Trophoblast cell (in vitro differentiated cells and primary cell): ENCODE measurements at regions not wholly inside any gene's neighbourhood (a gene's known extent, or its start where the extent isn't known, plus 50 kb on each side); places are given as distances from the start of the nearest gene placed in this dataset.
A peak's percentile ranks its signal among the peaks of the same experiment; 100 is the strongest.

Source experiments
- DNase-seq, 2 donors: peaks; one replicate each; pipeline ENCODE4 v3.0.0-alpha.2; 2016
- H2AFZ ChIP-seq: 2 replicates; pipeline ENCODE4 v1.6.1; 2013; ENCODE audit warnings: low read length, moderate library complexity, mild to moderate bottlenecking; ENCODE audit not compliant: insufficient read depth, poor library complexity
- H2AK5ac ChIP-seq: 2 replicates; pipeline ENCODE4 v1.6.1; 2013; ENCODE audit warnings: mild to moderate bottlenecking, low read length
- H2BK120ac ChIP-seq: 2 replicates; pipeline ENCODE4 v1.6.1; 2013; ENCODE audit warnings: low read length, mild to moderate bottlenecking, moderate library complexity; ENCODE audit not compliant: insufficient read depth, poor library complexity
- H2BK12ac ChIP-seq: 2 replicates; pipeline ENCODE4 v1.6.1; 2013; ENCODE audit warnings: mild to moderate bottlenecking, low read length, moderate library complexity
- H2BK5ac ChIP-seq: 2 replicates; pipeline ENCODE4 v1.6.1; 2013; ENCODE audit warnings: low read length, low read depth, moderate library complexity, mild to moderate bottlenecking; ENCODE audit not compliant: poor library complexity
- H3K14ac ChIP-seq: 2 replicates; pipeline ENCODE4 v1.6.1; 2013; ENCODE audit warnings: mild to moderate bottlenecking, low read length
- H3K18ac ChIP-seq: 2 replicates; pipeline ENCODE4 v1.6.1; 2013; ENCODE audit warnings: mild to moderate bottlenecking, low read length
- H3K23ac ChIP-seq: 2 replicates; pipeline ENCODE4 v1.6.1; 2013; ENCODE audit warnings: low read length
- H3K27ac ChIP-seq: 2 replicates; pipeline ENCODE4 v1.5.1; 2013; ENCODE audit warnings: low read depth, mild to moderate bottlenecking, inconsistent platforms, low read length, moderate library complexity
- H3K27me3 ChIP-seq: 2 replicates; pipeline ENCODE4 v1.6.1; 2013; ENCODE audit warnings: inconsistent platforms, mild to moderate bottlenecking, low read length, moderate library complexity; ENCODE audit not compliant: insufficient read depth
- H3K36me3 ChIP-seq, 2 experiments: 1 replicate in 1 of 2; 2 replicates in 1 of 2; pipeline ENCODE4 v1.6.1; 2013; ENCODE audit warnings: low read length in 2 of 2, mild to moderate bottlenecking in 2 of 2, moderate library complexity in 1 of 2; ENCODE audit not compliant: insufficient read depth in 2 of 2, control insufficient read depth in 1 of 2
- H3K4ac ChIP-seq: 2 replicates; pipeline ENCODE4 v1.6.1; 2013; ENCODE audit warnings: low read depth, mild to moderate bottlenecking, low read length, moderate library complexity
- H3K4me1 ChIP-seq, 2 experiments: 1 replicate in 1 of 2; 2 replicates in 1 of 2; pipeline ENCODE4 v1.6.1; 2013; ENCODE audit warnings: low read length in 2 of 2, mild to moderate bottlenecking in 2 of 2, moderate library complexity in 1 of 2; ENCODE audit not compliant: insufficient read depth in 2 of 2, control insufficient read depth in 1 of 2
- H3K4me2 ChIP-seq: 2 replicates; pipeline ENCODE4 v1.6.1; 2013; ENCODE audit warnings: inconsistent platforms, mild to moderate bottlenecking, low read length, moderate library complexity
- H3K4me3 ChIP-seq: 2 replicates; pipeline ENCODE4 v1.5.1; 2013; ENCODE audit warnings: mild to moderate bottlenecking, low read depth, low read length, inconsistent platforms
- H3K79me1 ChIP-seq: one replicate; pipeline ENCODE4 v1.6.1; 2013; ENCODE audit warnings: low read length
- H3K79me2 ChIP-seq: 2 replicates; pipeline ENCODE4 v1.6.1; 2013; ENCODE audit warnings: low read length, mild to moderate bottlenecking; ENCODE audit not compliant: control insufficient read depth, insufficient read depth, poor library complexity
- H3K9ac ChIP-seq: 2 replicates; pipeline ENCODE4 v1.6.1; 2013; ENCODE audit warnings: mild to moderate bottlenecking, low read length
- H3K9me3 ChIP-seq: 2 replicates; pipeline ENCODE4 v1.6.1; 2013; ENCODE audit warnings: low read depth, mild to moderate bottlenecking, control low read depth, inconsistent platforms, low read length; ENCODE audit not compliant: insufficient read depth
- H4K12ac ChIP-seq: 2 replicates; pipeline ENCODE4 v1.6.1; 2013; ENCODE audit warnings: low read depth, mild to moderate bottlenecking, low read length, moderate library complexity
- H4K8ac ChIP-seq: 2 replicates; pipeline ENCODE4 v1.6.1; 2013; ENCODE audit warnings: low read depth, mild to moderate bottlenecking, low read length, moderate library complexity
- H4K91ac ChIP-seq: one replicate; pipeline ENCODE4 v1.6.1; 2013; ENCODE audit warnings: low read depth, mild to moderate bottlenecking, low read length, moderate library complexity
- WGBS: extraction: QIAGEN DNeasy Blood & Tissue Kit; methylation state at CpG from one replicate; pipeline ENCODE4 v1.1.7; 2013; ENCODE audit warnings: missing lambda C conversion rate; ENCODE audit not compliant: insufficient read length, insufficient coverage; ENCODE audit errors: extremely low coverage; 5-methylcytosine and 5-hydroxymethylcytosine counted together

DNA sequence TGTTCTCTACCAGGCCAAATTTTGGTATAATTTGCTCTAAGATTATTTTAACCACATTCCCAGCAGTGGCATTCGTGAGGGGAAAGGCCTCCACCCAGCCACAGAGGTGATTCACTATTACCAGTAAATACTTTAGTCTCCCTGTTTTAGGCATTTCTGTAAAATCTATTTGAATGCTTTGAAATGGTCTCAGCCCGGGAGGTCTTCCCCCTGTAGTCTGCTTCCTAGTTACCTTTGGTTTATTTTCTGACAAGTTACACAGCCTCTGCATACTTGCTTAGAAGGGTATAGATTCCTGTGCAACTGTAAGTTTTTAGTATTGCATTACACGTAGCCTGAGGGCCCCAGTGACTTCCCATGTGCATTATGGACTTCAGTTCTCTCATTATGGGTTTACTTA is 248.7 kb downstream of the C6orf118 start:
- H4K8ac ChIP-seq, result no peak overlapping the region
- no peak overlapping the region for H3K9ac ChIP-seq
- peak; percentile 82 to 92 for DNase-seq
- H4K12ac ChIP-seq, result no peak overlapping the region
- H3K14ac ChIP-seq, result no peak overlapping the region
- WGBS, result no CpG with 5 or more reads among the region's 3 CpGs
- H3K4ac ChIP-seq, result no peak overlapping the region
- H2BK12ac ChIP-seq, result no peak overlapping the region
- H3K23ac ChIP-seq, result no peak overlapping the region
- no peaks in the 10 kb centered on the region for H3K4me1 ChIP-seq
- no peaks in the 10 kb centered on the region for H3K79me1 ChIP-seq
- H4K91ac ChIP-seq, result no peak overlapping the region
- no peak overlapping the region for H2BK120ac ChIP-seq
- no peak overlapping the region for H3K4me3 ChIP-seq
- H3K79me2 ChIP-seq, result no peaks in the 10 kb centered on the region
- H3K9me3 ChIP-seq, result no peaks in the 10 kb centered on the region
- no peak overlapping the region for H3K4me2 ChIP-seq
- no peak overlapping the region for H3K18ac ChIP-seq
- no peak overlapping the region for H2AFZ ChIP-seq
- no peak overlapping the region for H3K27ac ChIP-seq
- no peaks in the 10 kb centered on the region for H3K27me3 ChIP-seq
- no peak overlapping the region for H2AK5ac ChIP-seq
- H2BK5ac ChIP-seq, result no peak overlapping the region
- no peaks in the 10 kb centered on the region for H3K36me3 ChIP-seq

DNA sequence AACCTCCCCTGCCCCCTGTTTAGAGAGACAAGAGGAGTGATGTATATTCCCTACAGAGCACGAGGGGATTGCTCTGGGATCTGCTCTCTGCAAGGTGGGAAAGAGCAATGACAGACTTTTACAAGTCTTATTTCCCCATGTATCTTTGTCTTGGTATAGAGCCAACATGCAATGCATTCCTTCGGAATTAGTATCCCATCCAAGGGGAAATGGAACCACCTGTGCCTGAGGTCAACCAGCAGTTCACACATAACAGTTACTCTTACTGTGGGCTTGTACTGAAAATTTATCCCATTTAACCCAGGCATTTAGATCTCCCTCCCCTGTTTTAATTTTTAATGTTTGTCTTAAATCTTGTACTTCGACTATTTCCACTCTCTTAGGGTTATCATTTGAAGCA is 250.4 kb downstream of the C6orf118 start:
- Histone ChIP-seq H2AK5ac (no peak overlapping the region), H4K91ac (no peak overlapping the region), H4K12ac (no peak overlapping the region), H2AFZ (no peak overlapping the region), H3K79me2 (no peaks in the 10 kb centered on the region), H3K4me1 (no peaks in the 10 kb centered on the region), H3K27me3 (no peaks in the 10 kb centered on the region), H3K4me3 (no peak overlapping the region), H3K27ac (no peak overlapping the region), H3K79me1 (no peaks in the 10 kb centered on the region), H2BK5ac (no peak overlapping the region), H3K36me3 (no peaks in the 10 kb centered on the region), H3K9me3 (no peaks in the 10 kb centered on the region), H2BK120ac (no peak overlapping the region), H3K18ac (no peak overlapping the region), H3K14ac (no peak overlapping the region), H3K23ac (no peak overlapping the region), H3K9ac (no peak overlapping the region), H4K8ac (no peak overlapping the region), H2BK12ac (no peak overlapping the region), H3K4ac (no peak overlapping the region), H3K4me2 (no peak overlapping the region)
- WGBS, result no CpG with 5 or more reads among the region's 3 CpGs
- DNase-seq, result peak in 1 of 2 donors; percentile 46

DNA sequence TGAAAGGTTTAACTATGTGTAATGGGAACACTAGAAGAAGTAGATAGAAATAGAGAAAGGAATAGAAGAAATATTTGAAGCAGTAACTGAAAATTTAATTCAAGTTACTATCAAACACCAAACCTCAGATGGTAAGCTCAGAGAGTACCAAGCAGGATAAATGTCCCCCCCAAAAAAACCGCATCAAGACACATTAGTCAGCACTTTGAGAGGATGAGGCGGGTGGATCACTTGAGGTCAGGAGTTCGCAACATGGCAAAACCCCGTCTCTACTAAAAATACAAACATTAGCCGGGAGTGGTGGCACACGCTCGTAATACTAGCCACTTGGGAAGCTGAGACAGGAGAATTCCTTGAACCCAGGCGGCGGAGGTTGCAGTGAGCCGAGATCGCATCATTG is 253.1 kb downstream of the C6orf118 start:
- H2AK5ac ChIP-seq, result no peak overlapping the region
- H3K9ac ChIP-seq, result no peak overlapping the region
- no peak overlapping the region for H3K18ac ChIP-seq
- no peak overlapping the region for H3K14ac ChIP-seq
- no peak overlapping the region for H3K27ac ChIP-seq
- no peaks in the 10 kb centered on the region for H3K27me3 ChIP-seq
- H3K4me3 ChIP-seq, result no peak overlapping the region
- H3K4me2 ChIP-seq, result no peak overlapping the region
- H3K79me2 ChIP-seq, result no peaks in the 10 kb centered on the region
- H3K4ac ChIP-seq, result no peak overlapping the region
- H2BK5ac ChIP-seq, result no peak overlapping the region
- no peak overlapping the region for H2AFZ ChIP-seq
- H3K79me1 ChIP-seq, result no peaks in the 10 kb centered on the region
- no peak overlapping the region for H3K23ac ChIP-seq
- no peak overlapping the region for H4K91ac ChIP-seq
- peaks cover 2% of the 10 kb centered on the region for H3K9me3 ChIP-seq
- H3K36me3 ChIP-seq, result no peaks in the 10 kb centered on the region
- H2BK120ac ChIP-seq, result no peak overlapping the region
- WGBS, result no CpG with 5 or more reads among the region's 11 CpGs
- no peak for DNase-seq
- no peak overlapping the region for H4K8ac ChIP-seq
- no peak overlapping the region for H2BK12ac ChIP-seq
- H4K12ac ChIP-seq, result no peak overlapping the region
- no peaks in the 10 kb centered on the region for H3K4me1 ChIP-seq

DNA sequence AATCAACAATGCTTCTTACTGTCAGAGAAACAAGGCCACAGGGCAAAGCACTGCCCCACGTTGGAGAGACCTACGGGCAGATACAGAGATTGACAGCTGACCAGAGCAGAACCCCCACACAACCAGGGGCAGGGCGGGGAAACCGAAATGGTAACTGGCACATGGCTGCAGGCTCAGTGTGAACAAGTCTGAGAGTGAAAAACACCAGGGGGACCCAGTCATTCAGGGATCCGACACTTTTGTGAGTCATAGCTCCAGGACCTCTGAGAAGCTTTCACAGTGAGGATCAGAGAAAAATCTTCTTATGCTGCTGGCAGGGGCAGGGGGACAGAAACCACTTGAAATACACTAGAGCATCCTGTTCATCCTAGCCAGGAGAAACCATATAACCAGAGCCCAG is 254.2 kb downstream of the C6orf118 start:
- H2BK12ac ChIP-seq, result no peak overlapping the region
- H3K4me1 ChIP-seq, result no peaks in the 10 kb centered on the region
- H3K4me3 ChIP-seq, result no peak overlapping the region
- H3K4ac ChIP-seq, result no peak overlapping the region
- H3K14ac ChIP-seq, result no peak overlapping the region
- H2BK5ac ChIP-seq, result no peak overlapping the region
- H3K79me2 ChIP-seq, result no peaks in the 10 kb centered on the region
- H2AFZ ChIP-seq, result no peak overlapping the region
- H3K18ac ChIP-seq, result no peak overlapping the region
- peak in 1 of 2 donors; percentile 17 for DNase-seq
- H3K23ac ChIP-seq, result no peak overlapping the region
- peaks cover 2% of the 10 kb centered on the region for H3K9me3 ChIP-seq
- no peak overlapping the region for H4K12ac ChIP-seq
- WGBS, result no CpG with 5 or more reads among the region's 5 CpGs
- H3K36me3 ChIP-seq, result no peaks in the 10 kb centered on the region
- no peaks in the 10 kb centered on the region for H3K79me1 ChIP-seq
- no peak overlapping the region for H3K9ac ChIP-seq
- H4K8ac ChIP-seq, result no peak overlapping the region
- H3K27me3 ChIP-seq, result no peaks in the 10 kb centered on the region
- H3K27ac ChIP-seq, result no peak overlapping the region
- no peak overlapping the region for H2AK5ac ChIP-seq
- no peak overlapping the region for H3K4me2 ChIP-seq
- H2BK120ac ChIP-seq, result no peak overlapping the region
- H4K91ac ChIP-seq, result no peak overlapping the region
